Fibroblast of lung (primary cell): ENCODE measurements at regions not wholly inside any gene's neighbourhood (a gene's known extent, or its start where the extent isn't known, plus 50 kb on each side); places are given as distances from the start of the nearest gene placed in this dataset.

Experiments
- CTCF ChIP-seq, 2 donors: IDR thresholded peaks in 1 of 2; conservative IDR thresholded peaks in 1 of 2; 1 replicate in 1 of 2; 2 replicates in 1 of 2; pipeline ENCODE4 v1.5.1; 2011 to 2012; ENCODE audit warnings: low read length in 2 of 2, control low read depth in 1 of 2, inconsistent platforms in 1 of 2, low read depth in 1 of 2, mild to moderate bottlenecking in 1 of 2
- EZH2 ChIP-seq: IDR thresholded peaks from 2 replicates; pipeline ENCODE4 v1.5.1; 2012; ENCODE audit warnings: low read length, control low read depth, mild to moderate bottlenecking; ENCODE audit errors: missing control alignments

- TF ChIP-seq CTCF (conservative IDR thresholded peaks at IDR 0.05 in 1 of 2, IDR thresholded peaks at IDR 0.05 in 1 of 2; ENCODE audit: low read depth in 1 of 2, low read length in 2 of 2) (no peak), EZH2 (no peak)
Measured at GRCh38 chr4:178899084-178899483, 1456.8 kb upstream of the AGA start.
